HCT116 (cell line): ENCODE measurements at regions not wholly inside any gene's neighbourhood (a gene's known extent, or its start where the extent isn't known, plus 50 kb on each side); places are given as distances from the start of the nearest gene placed in this dataset.

Experiments used
- ATAC-seq: fragments of 200-7000 bp; cut with Tn5 transposase; 2 replicates; pipeline ENCODE4 v1.9.1; 2020; ENCODE audit warnings: mild to moderate bottlenecking, moderate library complexity
- BruUV-seq: library from RNA; stranded (reverse); fragments of 400-500 nt; replicated peaks from 2 replicates; lab custom pipeline; 2021; lab: Mats Ljungman, UMichigan
- CTCF ChIA-PET: fragments of 300-600 bp; sonication (Branson Sonifier 250); formaldehyde crosslinking; loops from one replicate; lab custom pipeline; 2021; ENCODE audit warnings: antibody characterized with exemption; lab: Charles Lee
- POLR2A ChIA-PET: fragments of 300-600, 350-600 bp; sonication (Branson Sonifier 250); formaldehyde crosslinking; loops from one replicate; lab custom pipeline; 2021; ENCODE audit warnings: antibody characterized with exemption; lab: Charles Lee
- RAD21 ChIA-PET, 2 experiments: fragments of 300-600 bp; sonication (Branson Sonifier 250); formaldehyde crosslinking; loops; one replicate each; lab custom pipeline; 2023; ENCODE audit warnings: low total read pairs in 2 of 2; ENCODE audit not compliant: uncharacterized antibody in 2 of 2, unreplicated experiment in 2 of 2, low non-redundant PET in 1 of 2; lab: Charles Lee
- DNase-seq: peaks from one replicate; pipeline ENCODE4 v3.0.0-alpha.2; 2010; ENCODE audit warnings: low read depth, low spot score
- H2AFZ ChIP-seq: fragments of 200-600 bp; shearing (Covaris generic), sonication (generic); 2 replicates; pipeline ENCODE4 v1.6.1; 2017; ENCODE audit warnings: low read depth, mixed run types, mixed read lengths, antibody characterized with exemption, low read length; ENCODE audit not compliant: poor library complexity, severe bottlenecking
- H3K27ac ChIP-seq: 2 replicates; pipeline ENCODE4 v1.5.1; 2012; ENCODE audit warnings: low read depth, low read length
- H3K27me3 ChIP-seq: fragments of 200-600 bp; sonication (generic); 2 replicates; pipeline ENCODE4 v1.6.1; 2016; ENCODE audit warnings: mixed run types, low read length, mixed read lengths; ENCODE audit not compliant: insufficient read depth
- H3K36me3 ChIP-seq, 2 experiments: fragments of 200-500 bp in 1 of 2; fragments of 200-600 bp in 1 of 2; sonication (Bioruptor generic) in 1 of 2; sonication (generic) in 1 of 2; 2 replicates each; pipeline versions ENCODE4 v1.5.1 to v1.6.1; 2014 to 2016; ENCODE audit warnings: low read length in 2 of 2, inconsistent platforms in 1 of 2, mixed read lengths in 1 of 2, mixed run types in 1 of 2; ENCODE audit not compliant: insufficient read depth in 2 of 2, control insufficient read depth in 1 of 2
- H3K4me1 ChIP-seq, 2 experiments: fragments of 200-600 bp in 1 of 2; sonication (generic) in 1 of 2; 2 replicates each; pipeline versions ENCODE4 v1.5.1 to v1.6.1; 2012 to 2017; ENCODE audit warnings: low read length in 2 of 2, inconsistent platforms in 1 of 2, mild to moderate bottlenecking in 1 of 2, mixed read lengths in 1 of 2, mixed run types in 1 of 2, moderate library complexity in 1 of 2; ENCODE audit not compliant: insufficient read depth in 2 of 2, control insufficient read depth in 1 of 2
- H3K4me2 ChIP-seq: fragments of 200-600 bp; sonication (generic); 2 replicates; pipeline ENCODE4 v1.6.1; 2017; ENCODE audit warnings: mixed run types, low read length, mixed read lengths
- H3K4me3 ChIP-seq, 2 experiments: fragments of 200-600 bp in 1 of 2; sonication (generic) in 1 of 2; replicated peaks in 1 of 2; 2 replicates each; pipeline ENCODE4 v1.5.1; 2011 to 2016; ENCODE audit warnings: low read length in 2 of 2, control low read depth in 1 of 2, low read depth in 1 of 2, mild to moderate bottlenecking in 1 of 2, mixed read lengths in 1 of 2, mixed run types in 1 of 2
- H3K79me2 ChIP-seq: fragments of 200-600 bp; sonication (generic); 2 replicates; pipeline ENCODE4 v1.6.1; 2017; ENCODE audit warnings: mild to moderate bottlenecking, mixed run types, low read length, moderate library complexity, mixed read lengths; ENCODE audit not compliant: insufficient read depth
- H3K9ac ChIP-seq: fragments of 200-600 bp; sonication (generic); 2 replicates; pipeline ENCODE4 v1.6.1; 2016; ENCODE audit warnings: low read length, mixed read lengths
- H3K9me2 ChIP-seq: fragments of 200-600 bp; sonication (generic), shearing (Covaris generic); 2 replicates; pipeline ENCODE4 v1.6.1; 2017; ENCODE audit warnings: mixed run types, mild to moderate bottlenecking, moderate library complexity; ENCODE audit not compliant: insufficient read depth
- H3K9me3 ChIP-seq, 2 experiments: fragments of 200-500 bp in 1 of 2; fragments of 200-600 bp in 1 of 2; sonication (Bioruptor generic) in 1 of 2; sonication (generic) in 1 of 2; 2 replicates each; pipeline ENCODE4 v1.6.1; 2014 to 2017; ENCODE audit warnings: low read length in 2 of 2, mixed read lengths in 2 of 2, inconsistent platforms in 1 of 2, low read depth in 1 of 2, mild to moderate bottlenecking in 1 of 2, mixed run types in 1 of 2, moderate library complexity in 1 of 2; ENCODE audit not compliant: control insufficient read depth in 1 of 2, insufficient read depth in 1 of 2
- H4K20me1 ChIP-seq: fragments of 200-600 bp; sonication (generic), shearing (Covaris generic); 2 replicates; pipeline ENCODE4 v1.6.1; 2017; ENCODE audit warnings: mixed run types, mild to moderate bottlenecking, moderate library complexity; ENCODE audit not compliant: insufficient read depth
- CBX3 ChIP-seq: IDR thresholded peaks from 2 replicates; pipeline ENCODE4 v1.6.1; 2012; ENCODE audit warnings: low read depth
- CEBPB ChIP-seq: IDR thresholded peaks from 2 replicates; pipeline ENCODE4 v1.6.1; 2012; ENCODE audit warnings: low read depth
- CTCF ChIP-seq, 3 experiments: fragments of 200-600 bp in 1 of 3; sonication (generic) in 1 of 3; IDR thresholded peaks in 2 of 3; conservative IDR thresholded peaks in 1 of 3; 2 replicates each; pipeline ENCODE4 v1.5.1; 2012 to 2017; ENCODE audit warnings: low read depth in 2 of 3, low read length in 2 of 3, antibody characterized with exemption in 1 of 3, borderline replicate concordance in 1 of 3, control low read depth in 1 of 3, mild to moderate bottlenecking in 1 of 3, mixed read lengths in 1 of 3, mixed run types in 1 of 3, moderate library complexity in 1 of 3; ENCODE audit not compliant: insufficient read depth in 1 of 3
- EGR1 ChIP-seq: IDR thresholded peaks from 2 replicates; pipeline ENCODE4 v1.6.1; 2012; ENCODE audit warnings: low read depth
- ELF1 ChIP-seq: IDR thresholded peaks from 2 replicates; pipeline ENCODE4 v1.6.1; 2012; ENCODE audit warnings: low read depth, borderline replicate concordance
- EZH2 ChIP-seq: fragments of 200-600 bp; sonication (generic); IDR thresholded peaks from 2 replicates; pipeline ENCODE4 v1.6.1; 2017; ENCODE audit warnings: antibody characterized with exemption, mixed run types
- EZH2phosphoT487 ChIP-seq: fragments of 200-600 bp; IDR thresholded peaks from 2 replicates; pipeline ENCODE4 v1.6.1; 2018; ENCODE audit warnings: antibody characterized with exemption, borderline replicate concordance
- JUND ChIP-seq: IDR thresholded peaks from 2 replicates; pipeline ENCODE4 v1.6.1; 2012
- MAX ChIP-seq: IDR thresholded peaks from 2 replicates; pipeline ENCODE4 v1.6.1; 2012
- POLR2A ChIP-seq: IDR thresholded peaks from 2 replicates; pipeline ENCODE4 v1.7.0; 2011; ENCODE audit warnings: borderline replicate concordance; ENCODE audit not compliant: insufficient read depth, insufficient read length; ENCODE audit errors: extremely low read depth
- POLR2AphosphoS5 ChIP-seq: IDR thresholded peaks from 2 replicates; pipeline ENCODE4 v1.6.1; 2011; ENCODE audit warnings: mild to moderate bottlenecking, low read depth, low read length, moderate library complexity
- RAD21 ChIP-seq: IDR thresholded peaks from 2 replicates; pipeline ENCODE4 v1.6.1; 2012; ENCODE audit warnings: low read depth, mild to moderate bottlenecking
- REST ChIP-seq: IDR thresholded peaks from 2 replicates; pipeline ENCODE4 v1.6.1; 2012; ENCODE audit warnings: low read depth
- SP1 ChIP-seq: IDR thresholded peaks from 2 replicates; pipeline ENCODE4 v1.6.1; 2012; ENCODE audit warnings: low read depth
- SRF ChIP-seq: IDR thresholded peaks from 2 replicates; pipeline ENCODE4 v1.6.1; 2012; ENCODE audit warnings: low read depth
- TCF7L2 ChIP-seq: IDR thresholded peaks from 2 replicates; pipeline ENCODE4 v1.7.0; 2011; ENCODE audit warnings: borderline replicate concordance, inconsistent platforms; ENCODE audit not compliant: insufficient read depth, insufficient read length; ENCODE audit errors: extremely low read depth
- YY1 ChIP-seq: IDR thresholded peaks from 2 replicates; pipeline ENCODE4 v1.6.1; 2011; ENCODE audit warnings: low read length, low read depth, moderate library complexity, mild to moderate bottlenecking; ENCODE audit not compliant: insufficient replicate concordance; ENCODE audit errors: extremely low read depth
- ZBTB33 ChIP-seq: IDR thresholded peaks from 2 replicates; pipeline ENCODE4 v1.6.1; 2011; ENCODE audit warnings: mild to moderate bottlenecking, low read length, moderate library complexity; ENCODE audit not compliant: insufficient replicate concordance; ENCODE audit errors: extremely low read depth
- ZFX ChIP-seq: fragments of 450-650 bp; IDR thresholded peaks from 2 replicates; pipeline ENCODE4 v1.6.1; 2017
- ZNF274 ChIP-seq: fragments of 200-500 bp; sonication (Bioruptor generic); IDR thresholded peaks from 2 replicates; pipeline ENCODE4 v1.6.1; 2014; ENCODE audit warnings: mild to moderate bottlenecking, low read depth, low read length, inconsistent platforms
- intact Hi-C: fragments of 100-400 bp; cut with micrococcal nuclease; formaldehyde crosslinking; loops from 2 replicates; pipeline ENCODE4 v1.10.0; 2022

- Histone ChIP-seq H3K9ac (no peak overlapping the region), H2AFZ (no peak overlapping the region), H3K9me2 (no peaks in the 10 kb centered on the region), H3K27me3 (no peaks in the 10 kb centered on the region), H3K79me2 (no peaks in the 10 kb centered on the region), H3K4me1 (no peaks in the 10 kb centered on the region), H3K4me2 (no peak overlapping the region), H3K4me3 (no peak overlapping the region), H3K36me3 (no peaks in the 10 kb centered on the region), H3K9me3 (no peaks in the 10 kb centered on the region), H3K27ac (no peak overlapping the region), H4K20me1 (no peaks in the 10 kb centered on the region)
- ChIA-PET RAD21 (no interaction called here), POLR2A (no interaction called here), CTCF (no interaction called here)
- TF ChIP-seq CTCF (IDR thresholded peaks at IDR 0.05 in 2 of 3, conservative IDR thresholded peaks at IDR 0.05 in 1 of 3; ENCODE audit: borderline replicate concordance in 1 of 3, insufficient read depth in 1 of 3, low read depth in 2 of 3, low read length in 2 of 3) (no peak), ZFX (no peak), YY1 (no peak), MAX (no peak), SRF (no peak), ELF1 (no peak), EZH2phosphoT487 (no peak), EGR1 (no peak), RAD21 (no peak), ZBTB33 (no peak), TCF7L2 (no peak), ZNF274 (no peak), JUND (no peak), POLR2AphosphoS5 (no peak), EZH2 (no peak), CEBPB (no peak), SP1 (no peak), CBX3 (no peak), POLR2A (no peak), REST (no peak)
- intact Hi-C loops: no loop called here
- no TSS peak for BruUV-seq
- DNase-seq (no peak), ATAC-seq (no peak)
Measured at GRCh38 chr10:88185830-88186229, 322.4 kb downstream of the PTEN start.
